GM19463 (cell line): ENCODE measurements at regions not wholly inside any gene's neighbourhood (a gene's known extent, or its start where the extent isn't known, plus 50 kb on each side); places are given as distances from the start of the nearest gene placed in this dataset.
"Not testable (repeated sequence)": the region's sequence is repeated elsewhere in the genome, so short reads cannot be mapped to it uniquely, and the experiment has no call there.

Experiments
- ATAC-seq: cut with Tn5 transposase; IDR thresholded peaks from one replicate; pipeline ENCODE4 v1.9.1; 2021; ENCODE audit warnings: mild to moderate bottlenecking, moderate library complexity; ENCODE audit not compliant: unreplicated experiment

DNA sequence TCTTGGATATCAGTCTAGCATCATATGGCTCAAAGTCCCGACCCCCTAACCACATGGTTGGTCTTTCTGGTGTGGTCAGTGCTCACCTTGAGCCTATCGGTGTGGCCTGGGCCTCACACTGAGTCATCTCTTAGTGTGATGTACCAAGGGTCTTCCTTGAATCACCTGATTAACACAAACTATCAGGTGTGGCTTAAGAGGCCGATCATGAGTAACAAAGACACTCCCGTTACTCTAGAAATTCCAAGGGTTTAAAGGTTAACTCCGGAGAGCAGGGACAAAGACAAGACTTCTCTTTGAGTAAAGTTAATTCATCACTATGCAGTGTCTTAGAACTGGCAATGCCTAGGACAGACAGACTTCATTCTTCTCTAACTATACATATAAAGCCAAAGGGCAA, 52.3 kb upstream of the ARMC3 start:
- ATAC-seq = no peak

GRCh38 chr10:22874189-22874854, 53.5 kb upstream of the ARMC3 start:
- ATAC-seq = no peak

DNA sequence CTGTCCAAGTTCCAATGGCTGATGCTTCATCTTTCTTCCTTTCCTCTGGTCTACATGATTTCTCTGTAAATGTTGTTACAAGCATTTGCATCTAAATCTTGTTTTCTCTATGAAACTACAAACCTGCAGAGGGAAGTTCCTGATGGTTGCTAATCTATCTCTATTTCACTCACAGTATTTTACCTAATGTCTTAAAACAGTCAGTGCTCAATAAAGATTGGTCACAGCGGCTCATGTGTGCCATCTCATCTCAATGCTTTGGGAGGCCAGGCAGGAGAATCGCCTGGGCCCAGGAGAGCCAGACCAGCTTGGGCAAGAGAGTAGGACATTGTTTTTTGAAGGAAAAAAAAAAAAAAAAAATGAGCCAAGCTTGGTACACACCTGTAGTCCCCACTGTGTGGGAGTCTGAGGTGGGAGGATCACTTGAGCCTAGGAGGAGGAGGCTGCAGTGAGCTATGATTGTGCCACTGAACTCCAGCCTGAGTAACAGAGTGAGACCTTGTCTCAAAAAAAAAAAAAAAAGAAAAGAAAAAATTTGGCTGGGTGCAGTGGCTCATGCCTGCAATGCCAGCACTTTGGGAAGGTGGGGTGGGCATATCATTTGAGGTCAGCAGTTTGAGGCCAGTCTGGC, 71.3 kb upstream of the ARMC3 start:
- peak; percentile 71 for ATAC-seq

- ATAC-seq = no peak
These were observed 72.9 kb upstream of the ARMC3 start for GRCh38 chr10:22854935-22855421.

- no peak for ATAC-seq
These were observed 73.9 kb upstream of the ARMC3 start for GRCh38 chr10:22853906-22854447.

GRCh38 chr10:22852712-22853353, 75.0 kb upstream of the ARMC3 start:
- ATAC-seq = no peak

DNA sequence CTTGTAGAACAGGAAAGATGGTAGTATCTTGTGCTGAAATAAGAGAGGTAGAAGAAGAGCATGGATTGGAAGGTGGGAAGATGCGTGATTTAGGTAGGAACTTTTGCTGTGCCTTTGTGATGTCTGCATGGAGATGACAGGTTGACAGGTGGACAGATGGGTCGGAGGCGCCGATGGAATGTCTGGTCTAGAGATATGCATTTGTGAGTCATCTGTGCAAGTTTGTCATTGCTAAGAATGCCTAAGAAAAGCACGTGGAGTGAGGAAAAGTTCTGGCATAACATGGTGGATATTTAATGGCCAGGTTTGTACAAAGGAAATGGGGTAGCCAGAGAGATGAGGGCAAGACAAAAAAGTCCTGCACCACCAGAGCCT, 76.0 kb upstream of the ARMC3 start:
- no peak for ATAC-seq

GRCh38 chr10:22850541-22850940, 77.3 kb upstream of the ARMC3 start:
- no peak for ATAC-seq

- no peak for ATAC-seq
These were observed 78.6 kb upstream of the ARMC3 start for GRCh38 chr10:22849077-22849805.

DNA sequence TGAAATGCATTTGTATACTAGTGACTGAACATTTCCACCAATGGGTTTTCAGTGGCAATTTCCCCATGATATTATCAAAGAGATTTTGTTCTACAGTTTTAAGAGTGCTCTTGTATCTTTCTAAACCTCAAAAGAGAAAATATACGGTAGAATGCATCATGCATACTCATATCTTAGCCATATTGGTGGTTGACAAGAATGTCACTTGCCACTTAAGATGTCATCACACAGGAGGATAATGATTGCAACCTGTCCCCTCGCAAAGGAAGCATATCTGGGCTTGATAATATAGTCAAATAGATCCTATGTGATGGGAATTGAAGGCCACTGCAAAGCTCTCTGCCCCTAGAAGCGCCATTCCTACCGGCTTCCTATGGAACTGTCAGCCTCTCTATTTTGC, 79.3 kb upstream of the ARMC3 start:
- no peak for ATAC-seq

DNA sequence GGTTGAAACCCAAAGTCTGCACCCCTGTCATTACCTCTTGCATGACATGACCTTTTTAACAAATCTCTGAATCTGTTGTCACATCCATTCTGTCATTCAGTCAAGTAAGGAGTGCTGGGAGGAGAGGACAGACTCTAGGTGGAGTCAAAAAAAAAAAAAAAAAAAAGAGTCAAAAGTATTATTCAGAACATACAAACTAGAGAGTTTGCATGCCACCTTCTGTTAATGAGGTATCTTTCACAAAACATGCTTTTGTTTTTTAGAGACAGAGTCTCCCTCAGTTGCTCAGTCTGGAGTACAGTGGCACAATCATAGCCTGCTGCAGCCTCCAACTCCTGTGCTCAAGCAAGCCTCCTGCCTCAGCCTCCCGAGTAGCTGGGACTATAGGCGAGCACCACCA, 81.6 kb upstream of the ARMC3 start:
- no peak for ATAC-seq

GRCh38 chr10:22839639-22840038, 88.2 kb upstream of the ARMC3 start:
- no peak for ATAC-seq

- ATAC-seq = no peak
These were observed 90.1 kb upstream of the ARMC3 start for GRCh38 chr10:22837771-22838170.

DNA sequence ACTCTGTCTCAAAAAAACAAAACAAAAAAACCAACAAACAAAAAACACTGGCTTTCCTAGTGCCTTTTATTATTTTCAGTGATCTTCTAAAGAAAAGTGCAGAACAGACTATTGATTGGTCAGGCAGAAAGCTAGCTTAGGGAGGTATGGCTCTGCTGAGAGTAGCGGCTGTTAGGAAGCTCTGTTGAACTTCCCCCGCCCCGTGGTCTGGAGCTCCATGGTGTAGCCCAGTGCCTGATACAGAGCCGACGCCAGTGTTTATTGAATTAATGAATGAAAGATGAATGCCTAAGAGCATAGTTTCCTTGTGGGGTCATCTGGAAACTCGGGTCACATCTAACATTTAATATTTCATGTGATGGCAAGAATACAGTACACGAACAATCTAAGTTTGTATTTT, 90.5 kb upstream of the ARMC3 start:
- ATAC-seq = no peak

DNA sequence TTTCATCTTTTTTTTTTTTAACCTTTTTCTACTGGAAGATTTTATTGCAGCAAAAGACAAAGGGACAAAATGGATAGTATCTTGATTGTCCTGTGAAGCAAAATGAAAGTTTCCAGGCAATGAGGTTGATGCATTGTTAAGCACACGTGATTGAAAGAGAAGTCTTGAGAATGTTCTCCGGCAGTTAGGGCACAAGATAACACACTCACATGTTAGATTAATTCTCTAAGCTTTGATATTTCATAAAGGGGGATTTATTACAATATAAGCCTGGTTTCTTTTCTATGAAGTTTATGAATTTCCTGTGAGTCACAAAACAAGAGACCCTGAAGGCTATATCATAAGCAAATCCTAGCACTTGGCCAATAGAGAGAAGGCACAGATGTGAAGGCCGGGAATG, 93.4 kb upstream of the ARMC3 start:
- ATAC-seq = no peak

DNA sequence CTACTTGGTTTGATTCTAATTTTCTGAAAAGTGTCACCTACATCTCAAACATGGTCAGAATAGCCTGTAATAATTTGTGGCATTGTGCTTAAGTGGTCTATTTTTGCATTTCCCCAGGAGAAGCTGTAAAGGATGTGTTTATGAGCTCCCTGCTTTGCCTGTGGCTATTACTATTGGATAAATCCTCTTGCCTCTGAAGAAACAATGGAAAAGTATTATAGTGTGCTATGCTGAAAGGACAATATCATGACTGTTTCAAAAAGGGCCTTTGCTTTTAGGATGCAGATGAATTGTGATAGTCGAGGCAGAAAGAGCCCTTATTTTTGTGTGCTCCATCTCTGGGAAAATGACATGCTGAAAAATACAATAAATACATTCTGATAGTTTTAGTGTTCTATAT, 94.1 kb upstream of the ARMC3 start:
- ATAC-seq = no peak

DNA sequence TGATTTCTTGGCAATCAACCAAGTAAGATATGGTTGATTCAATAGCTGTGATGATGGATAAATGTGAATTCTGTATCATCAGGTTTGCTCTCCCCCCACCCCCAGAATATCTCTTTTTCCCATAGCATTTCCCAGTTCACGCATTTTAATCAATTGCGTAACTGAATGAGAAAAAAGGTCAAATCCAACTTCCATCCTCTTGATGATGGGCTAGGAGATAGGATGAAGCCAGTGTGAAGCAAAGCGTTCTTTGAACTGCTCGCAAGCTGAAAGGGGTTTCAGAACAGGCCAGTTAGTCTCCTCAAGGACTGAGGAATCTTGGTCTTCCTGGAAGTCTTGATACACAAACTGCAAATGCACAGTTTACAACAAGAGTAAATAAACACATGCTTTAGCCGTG, 94.5 kb upstream of the ARMC3 start:
- no peak for ATAC-seq

GRCh38 chr10:22832851-22833250, 95.0 kb upstream of the ARMC3 start:
- no peak for ATAC-seq

GRCh38 chr10:22832066-22832602, 95.7 kb upstream of the ARMC3 start:
- no peak for ATAC-seq

- ATAC-seq = no peak
These were observed 96.3 kb upstream of the ARMC3 start for GRCh38 chr10:22831586-22831985.

DNA sequence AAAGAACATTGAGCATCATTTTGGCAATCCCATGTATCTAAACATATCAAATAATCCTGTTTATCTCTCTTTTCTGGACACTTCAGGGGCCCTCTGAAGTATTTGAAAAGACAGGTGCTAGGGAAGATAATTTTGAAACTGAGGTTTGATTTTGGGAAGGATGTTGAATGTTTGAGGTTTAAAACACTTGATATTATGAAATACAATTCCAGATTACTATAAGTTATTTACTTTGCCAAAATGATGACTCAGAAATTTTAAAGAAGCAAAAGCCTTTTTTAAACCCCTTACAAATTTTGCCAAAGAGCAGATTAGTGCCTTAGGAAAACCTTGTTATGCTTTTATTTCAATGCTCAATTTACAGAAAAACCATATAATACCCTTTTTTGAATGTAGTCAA, 99.1 kb upstream of the ARMC3 start:
- ATAC-seq = not testable (repeated sequence)
